Astrocyte (in vitro differentiated cells and primary cell): ENCODE measurements at regions not wholly inside any gene's neighbourhood (a gene's known extent, or its start where the extent isn't known, plus 50 kb on each side); places are given as distances from the start of the nearest gene placed in this dataset.
A peak's percentile ranks its signal among the peaks of the same experiment; 100 is the strongest.
"Not testable (repeated sequence)": the region's sequence is repeated elsewhere in the genome, so short reads cannot be mapped to it uniquely, and the experiment has no call there.

Experiments used
- DNase-seq: peaks from one replicate; pipeline ENCODE4 v3.0.0-alpha.2; 2010; ENCODE audit warnings: low read depth
- FAIRE-seq: peaks from 2 replicates; lab custom pipeline; 2011; peaks lifted over from hg19 to GRCh38; lab: Jason Lieb, UNC
- H2AFZ ChIP-seq: 2 replicates; pipeline ENCODE4 v1.6.0; 2012; ENCODE audit warnings: low read depth, low read length, inconsistent platforms
- H3K27ac ChIP-seq: 2 replicates; pipeline ENCODE4 v1.5.1; 2011; ENCODE audit warnings: low read depth, low read length, inconsistent platforms
- H3K27me3 ChIP-seq: 2 replicates; pipeline ENCODE4 v1.6.0; 2011; ENCODE audit warnings: low read length, inconsistent platforms; ENCODE audit not compliant: insufficient read depth
- H3K36me3 ChIP-seq: 2 replicates; pipeline ENCODE4 v1.5.1; 2011; ENCODE audit warnings: low read length, inconsistent platforms; ENCODE audit not compliant: insufficient read depth
- H3K4me1 ChIP-seq: 2 replicates; pipeline ENCODE4 v1.5.1; 2011; ENCODE audit warnings: low read length, inconsistent platforms; ENCODE audit not compliant: insufficient read depth
- H3K4me2 ChIP-seq: 2 replicates; pipeline ENCODE4 v1.6.0; 2012; ENCODE audit warnings: low read length, inconsistent platforms
- H3K4me3 ChIP-seq: 2 replicates; pipeline ENCODE4 v1.5.1; 2011; ENCODE audit warnings: low read depth, mild to moderate bottlenecking, low read length, inconsistent platforms; ENCODE audit not compliant: insufficient read depth
- H3K79me2 ChIP-seq: 2 replicates; pipeline ENCODE4 v1.6.0; 2012; ENCODE audit warnings: mild to moderate bottlenecking, low read length, inconsistent platforms; ENCODE audit not compliant: insufficient read depth
- H3K9ac ChIP-seq: 2 replicates; pipeline ENCODE4 v1.6.0; 2012; ENCODE audit warnings: mild to moderate bottlenecking, low read length, inconsistent platforms
- H3K9me3 ChIP-seq: 2 replicates; pipeline ENCODE4 v1.5.1; 2012; ENCODE audit warnings: low read depth, mild to moderate bottlenecking, low read length, inconsistent platforms; ENCODE audit not compliant: insufficient read depth
- H4K20me1 ChIP-seq: 2 replicates; pipeline ENCODE4 v1.6.0; 2012; ENCODE audit warnings: low read length, inconsistent platforms; ENCODE audit not compliant: insufficient read depth
- H3K27ac Mint-ChIP-seq: one replicate; pipeline ENCODE4 v1.8.0; 2021; ENCODE audit warnings: mild to moderate bottlenecking, mixed read lengths; ENCODE audit not compliant: unreplicated experiment
- H3K27me3 Mint-ChIP-seq: one replicate; pipeline ENCODE4 v1.8.0; 2021; ENCODE audit warnings: low read depth, mixed read lengths; ENCODE audit not compliant: unreplicated experiment
- H3K36me3 Mint-ChIP-seq: one replicate; pipeline ENCODE4 v1.8.0; 2021; ENCODE audit warnings: low read depth, mixed read lengths; ENCODE audit not compliant: unreplicated experiment
- H3K4me1 Mint-ChIP-seq: one replicate; pipeline ENCODE4 v1.8.0; 2021; ENCODE audit warnings: low read depth, mixed read lengths; ENCODE audit not compliant: unreplicated experiment
- H3K4me3 Mint-ChIP-seq: one replicate; pipeline ENCODE4 v1.8.0; 2021; ENCODE audit warnings: mild to moderate bottlenecking, moderate library complexity, mixed read lengths; ENCODE audit not compliant: unreplicated experiment
- H3K9me3 Mint-ChIP-seq: one replicate; pipeline ENCODE4 v1.8.0; 2021; ENCODE audit warnings: mild to moderate bottlenecking, mixed read lengths; ENCODE audit not compliant: unreplicated experiment
- CTCF ChIP-seq: IDR thresholded peaks from 2 replicates; pipeline ENCODE4 v1.5.1; 2011; ENCODE audit warnings: low read depth, mild to moderate bottlenecking, inconsistent platforms, low read length, moderate library complexity; ENCODE audit not compliant: insufficient read depth
- EZH2 ChIP-seq: IDR thresholded peaks from 2 replicates; pipeline ENCODE4 v1.6.1; 2012; ENCODE audit warnings: mild to moderate bottlenecking, low read length, inconsistent platforms; ENCODE audit not compliant: insufficient read depth

GRCh38 chr11:27228906-27229290, 134.1 kb downstream of the CCDC34 start:
- FAIRE-seq (no peak), DNase-seq (no peak)
- no peaks in the 10 kb centered on the region for H3K27me3 ChIP-seq
- no peak overlapping the region for H3K9ac ChIP-seq
- Mint-ChIP-seq H3K27ac (no peak overlapping the region), H3K4me1 (peaks cover 21% of the 10 kb centered on the region), H3K4me3 (no peak overlapping the region), H3K27me3 (no peaks in the 10 kb centered on the region), H3K9me3 (no peaks in the 10 kb centered on the region), H3K36me3 (no peaks in the 10 kb centered on the region)
- no peaks in the 10 kb centered on the region for H3K9me3 ChIP-seq
- no peak overlapping the region for H3K4me2 ChIP-seq
- no peak for TF ChIP-seq EZH2
- no peak for TF ChIP-seq CTCF
- H3K4me3 ChIP-seq = no peak overlapping the region
- H4K20me1 ChIP-seq = no peaks in the 10 kb centered on the region
- no peaks in the 10 kb centered on the region for H3K36me3 ChIP-seq
- no peaks in the 10 kb centered on the region for H3K79me2 ChIP-seq
- H3K27ac ChIP-seq = peak overlapping the region; percentile 50
- no peak overlapping the region for H2AFZ ChIP-seq
- H3K4me1 ChIP-seq = peaks cover 16% of the 10 kb centered on the region

GRCh38 chr11:27228232-27228905, 134.6 kb downstream of the CCDC34 start:
- no peak overlapping the region for H2AFZ ChIP-seq
- no peaks in the 10 kb centered on the region for H3K36me3 ChIP-seq
- no peaks in the 10 kb centered on the region for H3K9me3 Mint-ChIP-seq
- TF ChIP-seq EZH2 (no peak), CTCF (no peak)
- H3K27me3 ChIP-seq = no peaks in the 10 kb centered on the region
- H3K4me3 ChIP-seq = no peak overlapping the region
- FAIRE-seq (no peak), DNase-seq (no peak)
- no peak overlapping the region for H3K27ac ChIP-seq
- H3K4me2 ChIP-seq = no peak overlapping the region
- H3K4me1 ChIP-seq = peaks cover 11% of the 10 kb centered on the region
- no peaks in the 10 kb centered on the region for H3K9me3 ChIP-seq
- H4K20me1 ChIP-seq = no peaks in the 10 kb centered on the region
- H3K79me2 ChIP-seq = no peaks in the 10 kb centered on the region
- H3K9ac ChIP-seq = no peak overlapping the region
- H3K36me3 Mint-ChIP-seq = no peaks in the 10 kb centered on the region
- H3K27ac Mint-ChIP-seq = no peak overlapping the region
- H3K27me3 Mint-ChIP-seq = no peaks in the 10 kb centered on the region
- no peak overlapping the region for H3K4me3 Mint-ChIP-seq
- H3K4me1 Mint-ChIP-seq = peaks cover 17% of the 10 kb centered on the region

- Mint-ChIP-seq H3K9me3 (no peaks in the 10 kb centered on the region), H3K36me3 (no peaks in the 10 kb centered on the region), H3K4me1 (peaks cover 17% of the 10 kb centered on the region), H3K27me3 (no peaks in the 10 kb centered on the region), H3K4me3 (no peak overlapping the region), H3K27ac (no peak overlapping the region)
- no peak for FAIRE-seq
- no peaks in the 10 kb centered on the region for H3K9me3 ChIP-seq
- H3K27me3 ChIP-seq = no peaks in the 10 kb centered on the region
- no peak overlapping the region for H3K27ac ChIP-seq
- no peak overlapping the region for H3K9ac ChIP-seq
- no peak overlapping the region for H2AFZ ChIP-seq
- H3K36me3 ChIP-seq = no peaks in the 10 kb centered on the region
- no peaks in the 10 kb centered on the region for H3K79me2 ChIP-seq
- DNase-seq = no peak
- no peaks in the 10 kb centered on the region for H4K20me1 ChIP-seq
- no peak overlapping the region for H3K4me3 ChIP-seq
- TF ChIP-seq EZH2 = no peak
- no peak for TF ChIP-seq CTCF
- H3K4me2 ChIP-seq = no peak overlapping the region
- peaks cover 10% of the 10 kb centered on the region for H3K4me1 ChIP-seq
These were observed 135.3 kb downstream of the CCDC34 start for GRCh38 chr11:27227736-27228135.

- Mint-ChIP-seq H3K4me1 (peaks cover 42% of the 10 kb centered on the region), H3K27ac (peak overlapping the region; percentile 26), H3K4me3 (peak overlapping the region; percentile 27)
- H4K20me1 ChIP-seq, H3K27me3 Mint-ChIP-seq, H3K27me3 ChIP-seq, H3K79me2 ChIP-seq, H3K4me3 ChIP-seq, H3K36me3 ChIP-seq, H3K9me3 Mint-ChIP-seq, H2AFZ ChIP-seq, H3K9me3 ChIP-seq, H3K36me3 Mint-ChIP-seq, FAIRE-seq, DNase-seq: not testable (repeated sequence)
- Histone ChIP-seq H3K4me2 (peak overlapping the region; percentile 77), H3K27ac (peak overlapping the region; percentile 99), H3K4me1 (peaks cover 40% of the 10 kb centered on the region), H3K9ac (peak overlapping the region; percentile 85)
These were observed 143.5 kb downstream of the CCDC34 start for GRCh38 chr11:27219487-27220039.
